ENCODE measurements at regions not wholly inside any gene's neighbourhood (a gene's known extent, or its start where the extent isn't known, plus 50 kb on each side); places are given as distances from the start of the nearest gene placed in this dataset.

- no peak for DNase-seq
Observed at GRCh38 chr21:16020878-16021277, 291.1 kb downstream of the USP25 start.

DNA sequence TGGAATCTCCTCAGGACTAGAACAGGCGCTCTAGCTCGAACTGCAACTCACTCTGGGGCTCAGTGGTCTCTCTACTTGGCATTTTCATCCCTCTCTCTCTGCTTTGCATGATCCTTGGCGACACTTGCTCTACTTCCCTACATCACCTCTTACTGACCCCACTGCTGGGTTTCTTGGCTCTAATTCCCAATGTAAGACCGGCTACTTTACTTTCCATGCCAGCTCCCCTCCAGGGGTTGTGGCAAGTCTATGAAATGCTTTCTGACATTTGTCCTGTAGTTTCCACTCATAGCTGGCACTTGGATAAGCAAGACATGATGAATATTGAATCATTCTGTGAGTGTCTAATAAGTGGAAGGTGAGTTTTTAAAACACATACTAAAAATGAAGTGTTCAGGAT is 292.3 kb downstream of the USP25 start:
- no peak for DNase-seq

DNA sequence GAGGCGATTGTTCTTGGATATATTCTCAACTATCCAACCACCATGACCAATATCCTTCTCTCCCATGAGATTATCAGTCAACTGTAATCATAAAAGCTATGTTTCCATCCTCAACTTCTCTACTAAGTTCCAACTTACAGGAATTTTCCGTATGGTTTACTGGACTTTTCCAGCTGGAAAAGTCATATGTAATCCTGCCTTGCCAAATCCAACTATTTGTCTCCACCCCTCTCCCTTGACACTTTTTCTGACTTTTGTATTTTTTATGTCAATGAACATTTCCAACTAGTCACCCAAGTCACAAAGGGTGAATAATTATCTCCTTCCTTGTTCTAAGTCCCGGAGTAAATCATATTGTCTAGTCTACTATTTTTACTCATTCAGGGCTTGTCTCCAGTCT is 293.1 kb downstream of the USP25 start:
- DNase-seq: no peak

- DNase-seq: no peak
Observed at GRCh38 chr21:16028142-16028541, 298.4 kb downstream of the USP25 start.

- DNase-seq: no peak
Observed at GRCh38 chr21:16028941-16029464, 299.2 kb downstream of the USP25 start.

DNA sequence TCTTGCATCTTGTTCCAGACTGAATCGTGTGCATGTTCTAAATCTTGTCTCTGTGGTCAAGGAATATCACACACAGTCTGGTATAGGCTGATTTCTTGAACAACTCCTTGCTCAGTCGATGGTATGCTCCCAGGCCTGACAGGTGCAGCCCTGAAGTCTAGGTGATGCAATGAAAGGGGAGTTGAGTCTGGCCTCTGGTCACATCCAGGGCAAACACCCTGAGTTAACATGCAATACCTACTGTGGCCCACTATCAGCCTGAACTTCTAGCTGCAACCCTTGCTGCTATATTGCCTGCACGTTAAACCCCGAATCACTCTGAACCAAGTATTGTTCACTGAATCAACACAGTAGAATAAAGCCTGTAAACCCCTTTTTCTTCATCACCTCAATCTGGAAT is 303.4 kb downstream of the USP25 start:
- DNase-seq: no peak

DNA sequence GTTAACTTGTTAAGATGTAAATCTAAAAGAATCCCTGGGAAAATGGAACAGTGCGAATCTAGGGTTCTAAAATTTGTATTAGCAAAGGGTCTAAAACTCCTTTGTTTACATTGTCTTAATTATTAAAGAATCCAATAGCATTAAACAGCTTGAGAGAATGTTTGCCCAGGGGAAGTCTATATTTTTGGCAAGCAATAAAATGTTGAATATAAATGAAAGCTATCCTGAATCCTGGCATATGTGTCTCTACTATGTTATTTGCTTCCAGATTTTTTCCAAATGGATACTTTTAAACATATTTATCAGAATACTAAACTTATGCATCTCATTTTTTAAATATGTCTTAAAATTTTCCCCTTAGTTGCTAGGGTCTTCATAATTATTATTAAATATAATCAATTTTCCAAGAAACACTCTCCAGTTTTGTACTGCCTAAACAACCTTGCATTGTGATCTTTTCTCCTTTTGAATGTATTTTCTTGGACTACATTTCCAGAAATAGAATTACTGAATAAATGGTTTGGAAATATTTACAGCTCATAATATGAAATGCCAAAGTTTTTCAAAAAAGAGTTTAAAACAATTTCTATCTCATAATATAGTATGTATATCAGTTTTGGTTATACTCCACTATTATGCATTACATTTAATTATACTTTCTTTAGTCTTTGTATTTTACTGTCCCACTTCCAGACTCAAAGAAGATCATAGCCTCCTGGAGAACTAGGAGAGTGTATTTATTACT is 304.8 kb downstream of the USP25 start:
- DNase-seq: no peak

- no peak for DNase-seq
Observed at GRCh38 chr21:16037421-16037955, 307.7 kb downstream of the USP25 start.

DNA sequence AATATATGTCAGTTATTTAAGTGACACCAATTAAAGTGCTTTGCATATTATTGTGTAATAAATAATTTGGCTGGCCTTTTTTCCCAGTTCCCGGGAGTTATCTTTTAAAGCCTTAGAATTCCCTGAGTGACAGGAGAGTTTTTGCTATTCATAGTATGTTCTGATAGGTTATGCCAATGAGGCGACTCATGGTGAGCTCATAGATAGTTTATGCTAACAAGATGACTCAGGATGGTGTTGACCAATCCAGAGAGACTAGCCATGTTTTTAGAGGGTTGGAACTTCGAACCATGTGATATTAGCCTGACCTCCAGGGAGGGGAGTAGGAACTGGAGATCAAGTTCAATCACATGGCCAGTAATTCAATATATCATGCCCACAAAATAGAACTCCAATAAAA is 310.8 kb downstream of the USP25 start:
- DNase-seq: no peak

GRCh38 chr21:16044676-16045075 is 314.9 kb downstream of the USP25 start:
- no peak for DNase-seq

DNA sequence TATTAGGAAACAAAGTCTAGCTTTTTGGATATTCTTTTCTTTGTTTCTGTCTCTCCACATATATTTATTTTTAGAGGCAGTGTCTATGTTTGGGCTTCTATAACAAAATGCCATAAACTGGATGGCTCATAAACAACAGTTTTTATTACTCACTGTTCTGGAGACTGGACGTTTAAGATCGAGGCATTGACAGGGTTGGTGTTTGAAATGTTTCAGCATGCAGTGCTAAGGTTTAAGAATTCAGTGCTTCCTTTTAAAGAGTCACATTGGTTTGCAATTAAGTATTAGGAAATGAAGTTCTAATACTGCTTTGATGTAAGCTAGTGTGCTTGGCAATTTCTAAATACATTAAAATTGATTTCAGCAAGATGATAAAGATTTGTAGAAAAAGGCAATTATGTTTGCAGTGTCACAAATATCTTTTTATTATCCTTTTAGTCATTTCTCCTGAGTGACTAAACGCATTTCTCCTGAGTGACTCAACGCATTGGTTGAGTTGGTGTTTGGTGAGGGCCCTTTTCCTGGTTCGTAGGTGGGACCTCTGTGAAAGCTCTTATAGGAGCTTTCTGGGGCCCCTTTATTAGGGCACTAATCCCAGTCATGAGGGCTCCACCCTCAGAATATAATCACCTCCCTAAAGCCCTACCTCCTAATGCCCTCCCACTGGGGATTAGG is 317.0 kb downstream of the USP25 start:
- DNase-seq: no peak

- no peak for DNase-seq
Observed at GRCh38 chr21:16047904-16048303, 318.1 kb downstream of the USP25 start.

GRCh38 chr21:16055014-16055413 is 325.2 kb downstream of the USP25 start:
- no peak for DNase-seq

GRCh38 chr21:16058896-16059295 is 329.1 kb downstream of the USP25 start:
- DNase-seq: no peak

DNA sequence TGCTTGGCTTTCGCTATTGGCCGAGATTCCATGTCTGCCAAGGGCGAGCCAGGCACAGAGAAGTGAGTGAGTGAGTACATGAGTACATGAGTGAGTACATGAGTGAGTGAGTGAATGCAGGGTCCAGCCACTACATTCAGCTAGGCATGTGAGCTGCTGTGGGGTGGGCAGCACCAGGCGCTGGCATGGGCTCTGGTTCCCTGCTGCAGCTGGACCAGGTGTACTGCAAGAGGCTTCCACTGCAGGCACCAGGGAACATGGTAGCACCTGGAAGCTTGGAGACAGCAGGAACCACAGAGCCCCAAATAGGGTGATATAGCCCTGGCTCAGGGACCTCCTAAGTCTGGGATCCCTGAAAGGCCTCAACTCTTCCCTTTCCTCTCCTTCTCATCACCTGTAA is 330.2 kb downstream of the USP25 start:
- DNase-seq: no peak

GRCh38 chr21:16061194-16061593 is 331.4 kb downstream of the USP25 start:
- DNase-seq: no peak

DNA sequence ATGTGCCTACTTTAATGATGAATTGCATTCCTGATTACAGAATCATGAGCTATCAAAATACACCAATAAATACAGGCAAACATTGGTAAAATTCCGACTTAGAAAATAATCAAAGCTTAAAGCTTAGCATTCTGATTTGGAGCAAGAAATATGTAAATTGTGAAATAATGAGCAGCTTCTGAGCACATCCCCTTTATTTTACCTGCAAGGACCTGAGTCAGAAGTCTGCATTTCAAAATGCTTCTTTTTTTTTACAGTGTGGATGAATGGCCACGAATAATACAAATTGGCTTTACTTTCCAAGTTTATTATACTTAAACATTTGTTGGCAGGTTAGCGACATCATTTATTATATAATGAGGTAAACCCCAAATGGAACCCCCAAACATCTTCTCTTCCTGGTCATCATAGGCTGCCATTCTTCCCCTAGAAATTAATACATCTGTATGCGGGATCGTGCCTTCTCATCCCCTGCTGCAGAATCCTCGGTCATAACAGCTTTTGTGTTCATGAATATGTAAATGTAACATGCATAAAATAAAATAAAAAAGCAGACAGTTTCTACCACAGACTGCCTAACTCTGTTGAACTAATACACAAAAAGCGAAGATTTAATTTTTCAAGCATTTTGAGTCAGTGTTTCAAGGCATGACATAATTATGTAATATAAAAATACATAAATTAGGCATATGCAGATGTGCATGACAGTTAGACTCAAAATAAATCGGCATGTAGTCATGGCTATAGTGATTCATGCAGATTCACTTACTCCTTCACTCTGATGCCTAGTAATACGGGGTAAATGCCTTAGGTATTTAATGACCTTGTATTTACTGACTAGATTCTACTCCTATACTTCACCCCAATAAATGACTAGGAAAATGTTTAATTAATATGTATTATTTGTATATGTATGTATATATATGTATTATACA is 339.7 kb downstream of the USP25 start:
- no peak for DNase-seq

DNA sequence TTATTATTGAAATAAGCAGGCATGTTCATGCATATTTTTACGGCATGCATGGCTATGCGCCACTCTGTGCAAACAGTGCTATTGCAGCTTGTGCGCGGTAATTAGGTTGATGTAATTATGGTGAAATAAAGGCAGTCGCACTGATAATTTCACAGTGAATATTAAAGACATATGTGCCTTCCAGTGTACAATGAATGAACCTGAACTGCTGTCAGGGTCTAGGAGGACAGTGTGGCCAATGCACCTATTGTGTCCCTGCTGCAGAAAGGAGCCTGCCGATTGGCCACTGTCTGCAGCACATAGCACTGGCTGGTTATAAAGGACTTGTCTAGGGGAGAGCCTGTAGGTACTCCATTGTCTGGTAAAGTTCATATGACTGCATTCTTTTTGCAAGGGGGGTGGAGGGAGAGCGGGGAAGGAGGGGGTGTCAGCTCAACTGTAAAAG is 340.4 kb downstream of the USP25 start:
- no peak for DNase-seq

- DNase-seq: no peak
Observed at GRCh38 chr21:16071092-16071491, 341.3 kb downstream of the USP25 start.

DNA sequence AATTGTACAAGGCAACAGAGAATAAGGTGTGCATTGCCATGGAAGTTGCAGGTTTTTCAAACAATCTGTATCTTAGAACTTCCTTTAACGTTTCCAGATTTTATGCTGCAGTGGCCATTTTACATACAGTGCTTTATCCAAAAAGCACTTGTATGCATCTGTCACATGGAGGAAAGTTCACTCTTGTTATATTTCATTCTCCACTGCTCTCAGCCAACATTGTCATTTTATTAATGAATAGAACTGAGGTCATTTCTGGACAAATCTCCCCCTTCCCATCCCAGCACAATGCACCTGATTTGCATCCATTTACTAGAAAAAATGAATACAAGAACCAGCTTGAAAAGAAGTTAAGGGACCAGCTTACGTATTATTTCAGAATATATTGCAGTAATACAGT is 342.0 kb downstream of the USP25 start:
- DNase-seq: no peak

GRCh38 chr21:16072221-16072620 is 342.4 kb downstream of the USP25 start:
- DNase-seq: no peak

- no peak for DNase-seq
Observed at GRCh38 chr21:16072737-16073136, 343.0 kb downstream of the USP25 start.

GRCh38 chr21:16073586-16073985 is 343.8 kb downstream of the USP25 start:
- no peak for DNase-seq
